Naive thymus-derived CD4-positive, alpha-beta T cell (primary cell): ENCODE measurements at regions not wholly inside any gene's neighbourhood (a gene's known extent, or its start where the extent isn't known, plus 50 kb on each side); places are given as distances from the start of the nearest gene placed in this dataset.

Source experiments
- ATAC-seq: fragments of 150-1000 bp; cut with Tn5 transposase; 2 replicates; pipeline ENCODE4 v1.10.0; 2021; ENCODE audit warnings: mild to moderate bottlenecking, moderate library complexity
- CTCF ChIA-PET: fragments of 350-600 bp; sonication (Branson Sonifier 250); formaldehyde crosslinking; loops from one replicate; lab custom pipeline; 2021; ENCODE audit warnings: antibody characterized with exemption; lab: Charles Lee
- POLR2A ChIA-PET: fragments of 350-600 bp; sonication (Branson Sonifier 250); formaldehyde crosslinking; loops from one replicate; lab custom pipeline; 2021; ENCODE audit warnings: antibody characterized with exemption, inconsistent platforms; lab: Charles Lee
- DNase-seq, 9 donors: peaks; one replicate each; pipeline versions ENCODE4 v3.0.0 to v3.0.0-alpha.2; 2020 to 2022; ENCODE audit warnings: mixed read lengths in 1 of 9
- H3K27ac ChIP-seq: one replicate; pipeline ENCODE4 v1.7.0; 2013; ENCODE audit warnings: mild to moderate bottlenecking, low read depth, low read length, moderate library complexity
- H3K27me3 ChIP-seq, 2 donors: one replicate each; pipeline ENCODE4 v1.7.0; 2013; ENCODE audit warnings: low read length in 2 of 2, mild to moderate bottlenecking in 2 of 2, moderate library complexity in 2 of 2; ENCODE audit not compliant: control insufficient read depth in 2 of 2, insufficient read depth in 2 of 2
- H3K36me3 ChIP-seq, 3 experiments: 1 replicate in 2 of 3; 2 replicates in 1 of 3; pipeline ENCODE4 v1.7.0; 2013; ENCODE audit warnings: low read length in 3 of 3, mild to moderate bottlenecking in 3 of 3, moderate library complexity in 1 of 3; ENCODE audit not compliant: insufficient read depth in 3 of 3, control insufficient read depth in 2 of 3
- H3K4me1 ChIP-seq, 2 donors: one replicate each; pipeline ENCODE4 v1.7.0; 2013; ENCODE audit warnings: low read length in 2 of 2, mild to moderate bottlenecking in 2 of 2, moderate library complexity in 1 of 2; ENCODE audit not compliant: control insufficient read depth in 2 of 2, insufficient read depth in 2 of 2
- H3K4me3 ChIP-seq: 2 replicates; pipeline ENCODE4 v1.7.0; 2013; ENCODE audit warnings: mild to moderate bottlenecking, low read length
- H3K9me3 ChIP-seq, 3 experiments: 1 replicate in 2 of 3; 2 replicates in 1 of 3; pipeline ENCODE4 v1.7.0; 2013; ENCODE audit warnings: low read length in 3 of 3; ENCODE audit not compliant: control insufficient read depth in 2 of 3
- H3K27ac Mint-ChIP-seq, 9 donors: one replicate each; pipeline ENCODE4 v1.8.0; 2020 to 2022; ENCODE audit warnings: mixed read lengths in 9 of 9, mild to moderate bottlenecking in 8 of 9, moderate library complexity in 5 of 9, inconsistent platforms in 2 of 9
- H3K27me3 Mint-ChIP-seq, 5 donors: one replicate each; pipeline ENCODE4 v1.8.0; 2021 to 2022; ENCODE audit warnings: mixed read lengths in 5 of 5, mild to moderate bottlenecking in 1 of 5
- H3K36me3 Mint-ChIP-seq, 5 donors: one replicate each; pipeline ENCODE4 v1.8.0; 2020 to 2022; ENCODE audit warnings: mixed read lengths in 5 of 5, mild to moderate bottlenecking in 3 of 5, inconsistent platforms in 1 of 5
- H3K4me1 Mint-ChIP-seq, 7 donors: one replicate each; pipeline ENCODE4 v1.8.0; 2020 to 2022; ENCODE audit warnings: mixed read lengths in 7 of 7, mild to moderate bottlenecking in 3 of 7, inconsistent platforms in 1 of 7
- H3K4me3 Mint-ChIP-seq, 10 donors: one replicate each; pipeline ENCODE4 v1.8.0; 2020 to 2022; ENCODE audit warnings: mild to moderate bottlenecking in 10 of 10, mixed read lengths in 10 of 10, moderate library complexity in 6 of 10, inconsistent platforms in 2 of 10
- H3K9me3 Mint-ChIP-seq, 11 donors: one replicate each; pipeline ENCODE4 v1.8.0; 2020 to 2022; ENCODE audit warnings: mixed read lengths in 11 of 11, mild to moderate bottlenecking in 4 of 11, inconsistent platforms in 1 of 11, moderate library complexity in 1 of 11
- intact Hi-C, 2 donors: fragments of 100-400 bp; cut with micrococcal nuclease; formaldehyde crosslinking; loops; one replicate each; pipeline ENCODE4 v1.15.1; 2023

GRCh38 chr1:56196839-56197238 lies 382.5 kb downstream of the PLPP3 start:
- intact Hi-C loops, result no loop called here
- ATAC-seq, result no peak
- H3K36me3 Mint-ChIP-seq, result no peaks in the 10 kb centered on the region
- no peaks in the 10 kb centered on the region for H3K36me3 ChIP-seq
- ChIA-PET CTCF (no interaction called here), POLR2A (no interaction called here)
- no peak overlapping the region for H3K27ac ChIP-seq
- H3K4me3 Mint-ChIP-seq, result no peak overlapping the region
- H3K9me3 ChIP-seq, result no peaks in the 10 kb centered on the region
- peaks cover 0 to 6% (median 0%) of the 10 kb centered on the region in 5 donors for H3K27me3 Mint-ChIP-seq
- no peaks in the 10 kb centered on the region for H3K27me3 ChIP-seq
- DNase-seq, result no peak
- H3K4me1 ChIP-seq, result no peaks in the 10 kb centered on the region
- H3K4me3 ChIP-seq, result no peak overlapping the region
- H3K9me3 Mint-ChIP-seq, result peaks cover 0 to 3% (median 0%) of the 10 kb centered on the region in 11 donors
- H3K27ac Mint-ChIP-seq, result no peak overlapping the region
- H3K4me1 Mint-ChIP-seq, result no peaks in the 10 kb centered on the region

GRCh38 chr1:56194701-56195300 lies 384.6 kb downstream of the PLPP3 start:
- ATAC-seq (no peak), DNase-seq (no peak)
- no peaks in the 10 kb centered on the region for H3K4me1 Mint-ChIP-seq
- no peaks in the 10 kb centered on the region for H3K27me3 ChIP-seq
- H3K36me3 Mint-ChIP-seq, result no peaks in the 10 kb centered on the region
- POLR2A ChIA-PET, result no interaction called here
- no peak overlapping the region for H3K4me3 Mint-ChIP-seq
- no peaks in the 10 kb centered on the region for H3K4me1 ChIP-seq
- H3K9me3 Mint-ChIP-seq, result peaks cover 0 to 1% (median 0%) of the 10 kb centered on the region in 11 donors
- H3K4me3 ChIP-seq, result no peak overlapping the region
- peaks cover 0 to 6% (median 0%) of the 10 kb centered on the region in 5 donors for H3K27me3 Mint-ChIP-seq
- no peaks in the 10 kb centered on the region for H3K36me3 ChIP-seq
- H3K9me3 ChIP-seq, result no peaks in the 10 kb centered on the region
- intact Hi-C loops, result no loop called here
- no peak overlapping the region for H3K27ac Mint-ChIP-seq
- CTCF ChIA-PET, result no interaction called here
- H3K27ac ChIP-seq, result no peak overlapping the region

- Mint-ChIP-seq H3K36me3 (no peaks in the 10 kb centered on the region), H3K27me3 (no peaks in the 10 kb centered on the region), H3K4me1 (no peaks in the 10 kb centered on the region), H3K4me3 (no peak overlapping the region), H3K9me3 (peaks cover 0 to 1% (median 0%) of the 10 kb centered on the region in 11 donors), H3K27ac (no peak overlapping the region)
- Histone ChIP-seq H3K36me3 (no peaks in the 10 kb centered on the region), H3K4me1 (no peaks in the 10 kb centered on the region), H3K27me3 (no peaks in the 10 kb centered on the region), H3K27ac (no peak overlapping the region), H3K4me3 (no peak overlapping the region), H3K9me3 (no peaks in the 10 kb centered on the region)
- ChIA-PET POLR2A (no interaction called here), CTCF (no interaction called here)
- DNase-seq (no peak), ATAC-seq (no peak)
- intact Hi-C loops, result no loop called here
These were observed 385.7 kb downstream of the PLPP3 start for GRCh38 chr1:56193656-56194055.

GRCh38 chr1:56191369-56191768 lies 388.0 kb downstream of the PLPP3 start:
- H3K27ac ChIP-seq, result no peak overlapping the region
- no peaks in the 10 kb centered on the region for H3K4me1 Mint-ChIP-seq

GRCh38 chr1:56190806-56191365 lies 388.5 kb downstream of the PLPP3 start:
- Histone ChIP-seq H3K4me3 (no peak overlapping the region), H3K9me3 (no peaks in the 10 kb centered on the region), H3K36me3 (no peaks in the 10 kb centered on the region), H3K4me1 (no peaks in the 10 kb centered on the region), H3K27ac (no peak overlapping the region), H3K27me3 (no peaks in the 10 kb centered on the region)
- no peak for ATAC-seq
- ChIA-PET CTCF (no interaction called here), POLR2A (no interaction called here)
- Mint-ChIP-seq H3K27ac (no peak overlapping the region), H3K27me3 (no peaks in the 10 kb centered on the region), H3K9me3 (peaks cover 0 to 3% (median 0%) of the 10 kb centered on the region in 11 donors), H3K4me3 (no peak overlapping the region), H3K36me3 (no peaks in the 10 kb centered on the region), H3K4me1 (no peaks in the 10 kb centered on the region)
- intact Hi-C loops, result no loop called here
- no peak for DNase-seq

More at GRCh38 chr1:56191369-56191768, 388.0 kb downstream of the PLPP3 start:
- intact Hi-C loops, result no loop called here
- CTCF ChIA-PET, result no interaction called here
- Mint-ChIP-seq H3K27ac (no peak overlapping the region), H3K36me3 (no peaks in the 10 kb centered on the region), H3K9me3 (peaks cover 0 to 3% (median 0%) of the 10 kb centered on the region in 11 donors), H3K27me3 (no peaks in the 10 kb centered on the region), H3K4me3 (no peak overlapping the region)
- DNase-seq, result no peak
- H3K4me1 ChIP-seq, result no peaks in the 10 kb centered on the region
- ATAC-seq, result no peak
- POLR2A ChIA-PET, result no interaction called here
- no peaks in the 10 kb centered on the region for H3K9me3 ChIP-seq
- H3K4me3 ChIP-seq, result no peak overlapping the region
- H3K36me3 ChIP-seq, result no peaks in the 10 kb centered on the region
- H3K27me3 ChIP-seq, result no peaks in the 10 kb centered on the region

GRCh38 chr1:56189946-56190805 lies 389.2 kb downstream of the PLPP3 start:
- no peaks in the 10 kb centered on the region for H3K9me3 ChIP-seq
- Mint-ChIP-seq H3K36me3 (no peaks in the 10 kb centered on the region), H3K4me3 (no peak overlapping the region), H3K27ac (no peak overlapping the region), H3K9me3 (peaks cover 0 to 3% (median 0%) of the 10 kb centered on the region in 11 donors), H3K4me1 (no peaks in the 10 kb centered on the region), H3K27me3 (no peaks in the 10 kb centered on the region)
- H3K36me3 ChIP-seq, result no peaks in the 10 kb centered on the region
- ChIA-PET POLR2A (no interaction called here), CTCF (no interaction called here)
- H3K27me3 ChIP-seq, result no peaks in the 10 kb centered on the region
- intact Hi-C loops, result no loop called here
- no peak for DNase-seq
- no peaks in the 10 kb centered on the region for H3K4me1 ChIP-seq
- ATAC-seq, result no peak
- no peak overlapping the region for H3K4me3 ChIP-seq
- no peak overlapping the region for H3K27ac ChIP-seq
